Right kidney (tissue), 1 donor: ENCODE measurements at regions not wholly inside any gene's neighbourhood (a gene's known extent, or its start where the extent isn't known, plus 50 kb on each side); places are given as distances from the start of the nearest gene placed in this dataset.

Experiments
- DNase-seq: peaks from one replicate; pipeline ENCODE4 v3.0.0-alpha.2; 2016

DNA sequence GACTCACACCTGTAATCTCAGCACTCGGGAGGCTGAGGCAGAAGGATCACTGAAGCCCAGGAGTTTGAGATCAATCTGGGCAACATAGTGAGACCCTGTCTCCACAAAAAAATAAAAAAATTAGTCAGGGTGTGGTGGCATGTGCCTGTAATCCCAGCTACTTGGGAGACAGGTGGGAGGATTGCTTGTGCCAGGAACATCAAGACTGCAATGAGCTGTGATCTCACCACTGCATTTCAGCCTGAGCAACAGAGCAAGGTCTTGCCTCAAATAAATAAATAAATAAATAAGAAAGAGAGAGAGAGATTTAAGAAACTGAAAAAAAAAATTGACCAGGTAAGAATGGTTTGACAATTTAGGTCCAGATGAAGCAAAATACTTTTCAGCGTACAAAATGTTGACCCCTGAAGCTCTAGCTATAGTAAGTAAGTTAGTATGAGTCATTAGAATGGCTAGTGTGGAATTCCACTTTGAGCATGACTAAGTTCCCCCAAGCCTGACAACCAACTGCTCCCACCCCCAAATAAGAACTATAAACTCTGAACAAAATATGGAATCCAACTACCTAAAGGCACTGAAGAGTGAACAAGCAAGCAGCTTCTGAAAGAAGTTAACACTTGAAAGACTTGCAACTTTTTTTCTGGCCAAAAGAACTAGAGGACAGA lies 217.8 kb upstream of the TLE4 start:
- no peak for DNase-seq

DNA sequence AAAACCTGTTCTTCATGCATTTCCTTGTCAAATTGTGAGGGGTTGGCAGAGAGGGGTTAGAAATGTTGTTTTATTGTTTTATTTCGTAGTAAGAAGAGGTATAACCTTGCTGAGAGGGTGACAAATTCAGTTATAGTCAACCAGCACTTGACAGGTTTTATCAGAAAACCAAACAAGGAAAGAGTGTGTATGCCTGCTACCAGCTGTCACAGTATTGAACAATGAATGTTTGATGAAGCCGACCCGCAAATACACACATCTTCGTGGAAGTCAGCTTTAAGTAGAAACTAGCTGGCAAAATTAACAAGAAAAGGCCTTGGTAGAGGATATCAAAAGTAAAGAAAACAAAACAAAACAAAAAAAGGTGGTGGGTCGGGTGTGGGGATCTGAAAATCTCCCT lies 214.6 kb upstream of the TLE4 start:
- DNase-seq: no peak

DNA sequence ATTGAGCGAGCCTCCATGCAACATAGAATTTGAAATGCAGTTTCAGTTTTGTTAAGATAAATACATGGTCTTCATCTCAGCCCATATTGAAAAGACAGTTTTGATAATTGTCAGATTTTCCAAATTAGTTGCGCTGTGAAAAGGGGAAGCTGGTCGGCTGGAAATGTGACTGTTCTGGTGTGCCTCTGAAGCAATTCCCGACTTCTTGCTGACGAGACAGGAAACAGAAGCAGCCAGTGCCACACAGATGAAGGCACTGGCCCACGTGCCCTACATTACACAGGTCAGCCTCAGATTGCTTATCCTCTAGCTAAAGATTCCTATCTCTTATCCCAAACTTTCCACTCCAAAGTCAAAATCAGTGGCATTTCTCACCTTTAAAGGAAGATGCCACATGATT lies 214.1 kb upstream of the TLE4 start:
- no peak for DNase-seq

DNA sequence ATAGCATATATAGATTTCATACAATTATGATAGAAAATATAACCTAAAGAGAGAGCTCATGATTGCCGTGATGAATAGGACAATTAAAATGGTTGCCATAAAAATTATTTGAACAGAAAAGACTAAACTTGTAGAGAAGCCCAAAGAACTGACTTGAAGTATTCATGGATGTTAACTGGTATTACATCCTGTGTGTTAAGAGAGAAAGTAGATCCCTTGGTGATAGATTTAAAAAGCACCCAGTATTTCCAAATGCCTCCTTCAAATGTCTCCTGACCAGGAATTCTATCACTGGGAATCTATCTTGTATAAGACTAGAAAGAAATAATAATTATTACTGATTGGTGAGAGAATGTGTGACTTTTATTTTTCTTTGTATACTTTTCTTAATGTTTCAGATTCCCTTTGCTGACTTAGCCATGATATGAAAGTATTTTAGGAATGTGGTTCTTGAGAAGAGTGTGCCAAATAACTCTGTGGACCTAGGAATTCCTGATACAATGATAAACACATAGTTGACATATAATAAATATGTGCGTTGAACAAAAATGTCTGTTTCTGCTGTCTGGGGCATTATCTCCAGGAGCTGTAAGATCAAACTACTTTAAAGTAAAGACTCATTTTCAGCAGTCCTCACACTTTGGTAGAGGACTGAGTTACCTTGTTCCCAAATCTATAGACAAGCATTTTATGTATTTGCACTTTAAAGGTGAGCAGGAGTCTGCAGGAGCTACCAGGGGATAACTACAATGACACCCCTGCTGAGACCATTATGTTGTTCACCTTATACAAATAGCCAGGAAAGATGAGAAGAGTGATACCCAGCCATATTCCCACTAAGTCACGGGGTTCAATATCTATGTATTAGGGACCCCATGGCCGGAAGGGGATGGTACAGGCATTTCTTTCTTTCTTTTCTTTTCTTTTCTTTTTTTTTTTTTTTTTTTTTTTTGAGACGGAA lies 211.1 kb upstream of the TLE4 start:
- DNase-seq: no peak

DNA sequence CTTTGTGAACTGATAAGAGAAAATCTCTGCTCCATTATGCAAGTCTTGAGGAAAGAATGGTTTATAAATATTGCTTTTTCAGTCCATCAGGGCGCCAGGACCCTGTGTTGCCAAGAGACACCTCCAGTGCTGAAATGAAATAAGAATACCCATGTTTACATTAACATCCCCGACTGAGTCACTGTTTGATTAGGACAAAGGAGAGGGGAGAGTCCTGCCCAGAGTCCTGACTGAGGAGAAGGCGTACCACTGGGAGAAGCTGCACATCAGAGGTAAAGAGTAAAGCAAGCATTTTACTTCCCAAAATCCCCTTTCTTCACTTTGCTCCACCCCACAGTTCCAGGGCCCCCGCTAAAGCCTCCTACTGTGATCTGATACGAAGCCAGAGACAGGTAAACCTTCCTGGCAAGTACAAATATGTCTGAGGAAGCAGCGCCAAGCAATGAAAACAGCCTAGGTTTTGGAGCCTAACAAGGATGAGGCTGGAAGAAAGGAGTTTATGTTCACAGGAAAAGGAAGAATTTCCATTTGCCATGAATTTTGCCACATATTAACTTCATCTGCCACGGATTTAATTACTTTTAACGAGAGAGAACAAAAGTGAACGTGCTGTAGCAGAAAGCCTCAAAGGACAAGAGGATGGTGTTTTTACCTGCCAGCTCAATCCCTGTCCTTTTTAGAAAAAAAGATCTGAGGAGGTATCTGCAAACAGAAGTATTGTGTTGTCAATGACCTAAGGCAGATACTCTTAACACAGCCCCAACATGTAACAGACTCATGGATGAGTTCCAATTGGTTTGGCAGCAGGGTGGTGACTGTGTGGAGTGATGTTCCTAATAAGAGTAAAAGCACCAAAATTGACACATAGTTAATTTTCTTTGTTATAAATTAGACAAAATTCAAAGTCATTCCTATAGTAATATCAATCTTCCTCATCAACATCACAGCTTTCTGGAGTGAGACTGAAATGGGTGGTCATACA lies 209.4 kb upstream of the TLE4 start:
- DNase-seq: no peak

DNA sequence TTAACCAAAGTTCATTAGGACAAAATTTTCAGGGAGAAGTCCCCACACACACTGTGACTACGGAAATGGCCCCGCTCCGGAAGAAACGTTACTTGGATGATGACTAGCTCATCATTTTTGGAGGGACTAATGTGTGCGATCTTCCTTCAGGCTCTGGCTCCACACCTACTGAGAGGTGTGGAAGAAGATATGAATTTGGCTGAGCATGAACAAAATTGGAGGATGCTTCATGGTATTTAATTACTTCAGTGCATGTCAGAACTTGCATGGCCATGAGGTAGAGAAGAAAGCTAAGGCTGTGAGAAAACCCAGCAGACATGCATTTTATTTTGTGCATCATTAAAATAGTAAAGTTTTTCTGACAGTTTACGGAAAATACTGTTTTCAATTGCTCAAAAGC lies 202.1 kb upstream of the TLE4 start:
- DNase-seq: no peak

DNA sequence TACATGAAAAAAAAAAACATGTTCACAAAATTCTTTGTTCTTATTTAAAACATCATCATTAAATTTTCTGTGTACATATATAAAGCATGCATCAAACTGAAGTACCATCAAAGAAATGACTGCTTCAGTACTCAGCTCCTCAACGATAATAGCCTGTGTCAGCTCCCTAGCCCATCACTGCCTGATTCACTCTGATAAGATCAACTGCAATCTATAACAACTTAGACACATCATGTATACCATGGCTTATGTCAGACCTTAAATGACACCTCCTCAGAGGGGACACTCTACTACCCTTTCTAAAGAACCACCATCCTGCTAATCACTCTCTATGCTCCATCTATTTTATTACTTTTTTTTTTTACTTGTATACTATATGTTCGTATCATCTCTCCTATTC lies 200.5 kb upstream of the TLE4 start:
- no peak for DNase-seq

DNA sequence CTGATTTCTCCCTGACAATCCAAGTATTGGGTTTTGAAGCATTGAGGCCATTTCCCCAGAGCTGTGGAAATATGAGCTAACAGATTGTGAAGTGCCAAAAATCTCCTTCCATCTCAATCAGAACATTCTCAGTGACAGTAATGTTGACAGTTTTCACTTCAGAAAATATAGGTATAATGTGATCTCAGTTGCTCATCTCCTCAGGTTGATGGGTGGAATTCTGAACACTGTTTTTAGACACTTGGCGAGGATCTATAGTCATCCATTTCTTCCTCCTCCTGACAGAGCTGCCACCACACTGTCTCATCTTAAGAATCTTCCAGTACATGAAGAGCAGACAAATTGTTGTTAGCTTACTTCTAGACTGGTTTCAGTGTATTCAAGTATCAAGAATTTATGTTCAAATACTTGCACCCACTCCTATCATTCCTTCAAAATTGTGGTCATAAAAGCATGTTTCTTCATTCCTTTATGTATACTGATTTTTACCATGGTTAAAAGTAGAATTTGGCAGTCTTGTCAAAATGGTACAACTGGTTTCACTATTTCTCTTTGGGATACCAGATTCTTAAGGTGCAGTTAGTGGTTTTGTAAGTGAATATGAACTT lies 199.7 kb upstream of the TLE4 start:
- no peak for DNase-seq

DNA sequence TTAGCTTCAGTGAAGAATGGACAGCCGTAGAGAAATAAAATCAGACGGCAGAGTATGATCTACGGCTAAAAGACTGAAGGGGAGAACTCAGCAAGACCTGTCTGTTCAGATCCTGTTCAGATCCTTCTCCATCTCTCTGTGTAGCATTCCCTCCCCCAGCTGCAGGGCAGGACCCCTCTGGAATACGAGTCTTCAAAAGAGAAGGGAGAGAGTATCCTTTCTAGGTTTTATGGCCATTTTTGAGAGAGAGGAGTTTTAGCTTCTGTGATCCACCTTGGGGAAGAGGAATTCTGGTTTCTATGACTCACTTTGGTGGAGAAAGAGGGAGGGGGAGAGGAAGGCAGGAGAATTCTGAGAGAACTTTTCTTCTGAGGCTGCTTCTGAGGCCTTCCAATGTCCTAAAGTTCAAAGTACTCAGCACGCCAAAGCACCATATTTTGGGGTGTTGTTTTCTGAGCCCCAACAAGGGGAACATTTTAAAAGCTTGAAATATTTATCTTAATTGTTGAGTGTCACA lies 194.4 kb upstream of the TLE4 start:
- no peak for DNase-seq

DNA sequence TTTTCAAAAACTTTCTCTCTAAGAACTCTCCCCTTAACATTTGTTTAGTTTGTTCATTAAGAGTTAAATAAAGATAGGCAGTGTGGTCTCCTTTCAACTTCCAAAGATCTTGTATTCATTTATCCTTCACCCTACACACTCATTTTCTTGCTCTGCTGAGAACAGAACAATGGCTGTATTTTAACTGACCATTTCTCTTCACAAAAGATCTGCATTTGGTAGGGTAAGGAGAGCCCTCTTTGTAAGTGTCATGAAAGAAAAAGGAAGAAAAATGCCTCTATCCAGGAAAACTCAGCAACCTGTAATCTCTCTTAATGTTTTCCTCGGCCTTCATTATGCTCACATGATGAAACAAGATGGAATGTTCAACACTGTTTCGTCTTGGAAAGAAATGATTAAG lies 193.7 kb upstream of the TLE4 start:
- no peak for DNase-seq

DNA sequence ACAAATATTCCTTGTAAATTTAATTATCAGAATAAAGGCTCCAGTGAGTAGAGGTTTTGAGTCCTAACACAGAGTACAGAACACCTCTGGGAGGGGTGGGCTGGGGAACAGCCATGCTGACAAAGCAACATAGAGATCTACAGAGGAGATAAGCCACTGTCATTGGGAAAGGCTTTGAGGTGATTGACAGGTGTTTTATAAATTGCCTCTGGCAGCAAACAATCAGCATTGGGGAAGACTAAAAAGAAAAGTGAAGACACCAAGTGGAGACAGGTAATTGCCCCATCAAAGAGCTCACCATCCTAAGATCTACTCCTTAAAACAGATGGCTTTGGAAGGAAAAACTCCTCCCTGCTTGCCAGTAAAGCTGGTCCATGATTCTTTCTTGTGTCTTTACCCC lies 189.7 kb upstream of the TLE4 start:
- no peak for DNase-seq

DNA sequence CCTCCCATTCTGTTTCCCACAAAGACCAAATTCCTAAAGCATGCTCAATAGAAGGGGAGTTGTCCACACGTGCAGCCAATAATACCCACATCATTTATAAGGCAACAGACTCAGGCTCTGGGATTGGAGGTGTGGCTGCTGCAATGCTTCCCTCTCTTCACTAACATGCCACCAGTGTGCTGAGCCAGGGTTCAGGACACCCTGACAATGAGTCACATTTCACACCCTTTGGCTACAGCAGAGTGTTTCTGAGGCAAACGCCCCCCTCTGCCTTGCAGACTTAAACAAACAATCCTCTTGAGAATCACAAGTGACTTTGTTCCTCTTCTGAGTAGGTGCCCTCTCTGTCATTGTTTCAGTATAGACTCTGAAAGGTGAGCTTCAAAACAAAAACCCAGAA lies 189.3 kb upstream of the TLE4 start:
- no peak for DNase-seq

DNA sequence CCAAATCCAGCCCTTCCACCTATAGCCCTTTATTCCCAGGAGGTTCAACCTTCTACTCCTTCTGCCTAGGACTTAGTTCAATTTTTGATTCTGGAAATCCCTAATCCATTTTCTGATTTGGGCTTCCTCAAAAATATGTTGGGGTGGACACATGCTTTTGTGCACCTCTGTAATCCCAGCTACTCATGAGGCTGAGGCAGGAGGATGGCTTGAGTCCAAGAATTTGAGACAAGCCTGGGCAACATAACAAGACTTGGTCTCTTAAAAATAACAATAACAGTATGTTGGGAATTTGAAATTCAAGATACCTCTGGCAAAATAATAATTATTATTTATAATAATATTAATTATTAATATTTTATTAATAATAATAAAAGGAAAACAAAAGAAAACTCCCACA lies 188.7 kb upstream of the TLE4 start:
- no peak for DNase-seq

DNA sequence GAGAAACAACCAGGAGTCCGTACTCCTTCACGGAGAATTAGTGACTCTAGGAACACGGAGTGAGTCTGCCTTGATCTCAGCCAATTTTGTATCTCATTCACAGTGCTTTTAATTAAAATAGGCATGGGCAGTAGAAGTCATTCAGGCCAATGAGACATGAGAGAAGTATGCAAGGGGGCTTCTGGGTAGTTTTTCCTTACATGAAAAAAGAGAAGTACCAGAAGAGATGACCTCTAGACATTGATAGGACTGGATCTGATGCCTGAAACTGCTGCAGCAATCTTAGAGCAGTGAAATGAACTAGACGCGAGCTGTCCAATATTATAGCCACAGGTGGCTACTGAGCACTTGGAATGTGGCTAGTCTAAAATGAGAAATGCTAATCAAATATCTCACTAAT lies 187.7 kb upstream of the TLE4 start:
- DNase-seq: no peak

DNA sequence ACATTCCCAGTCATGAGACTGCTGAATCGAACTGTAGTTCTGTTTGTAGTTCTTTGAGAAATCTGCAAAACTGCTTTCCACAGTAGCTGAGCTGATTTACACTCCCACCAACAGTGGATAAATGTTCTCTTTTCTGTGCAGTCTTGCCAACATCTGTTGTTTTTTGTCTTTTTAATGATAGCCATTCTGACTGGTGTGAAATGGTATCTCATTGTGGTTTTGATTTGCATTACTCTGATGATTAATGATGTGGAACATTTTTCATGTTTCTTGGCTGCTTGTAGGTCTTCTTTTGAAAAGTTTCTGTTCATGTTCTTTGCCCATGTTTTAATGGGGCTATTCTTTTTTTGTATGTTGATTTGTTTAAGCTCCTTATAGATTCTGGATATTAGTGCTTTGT lies 187.3 kb upstream of the TLE4 start:
- no peak for DNase-seq

DNA sequence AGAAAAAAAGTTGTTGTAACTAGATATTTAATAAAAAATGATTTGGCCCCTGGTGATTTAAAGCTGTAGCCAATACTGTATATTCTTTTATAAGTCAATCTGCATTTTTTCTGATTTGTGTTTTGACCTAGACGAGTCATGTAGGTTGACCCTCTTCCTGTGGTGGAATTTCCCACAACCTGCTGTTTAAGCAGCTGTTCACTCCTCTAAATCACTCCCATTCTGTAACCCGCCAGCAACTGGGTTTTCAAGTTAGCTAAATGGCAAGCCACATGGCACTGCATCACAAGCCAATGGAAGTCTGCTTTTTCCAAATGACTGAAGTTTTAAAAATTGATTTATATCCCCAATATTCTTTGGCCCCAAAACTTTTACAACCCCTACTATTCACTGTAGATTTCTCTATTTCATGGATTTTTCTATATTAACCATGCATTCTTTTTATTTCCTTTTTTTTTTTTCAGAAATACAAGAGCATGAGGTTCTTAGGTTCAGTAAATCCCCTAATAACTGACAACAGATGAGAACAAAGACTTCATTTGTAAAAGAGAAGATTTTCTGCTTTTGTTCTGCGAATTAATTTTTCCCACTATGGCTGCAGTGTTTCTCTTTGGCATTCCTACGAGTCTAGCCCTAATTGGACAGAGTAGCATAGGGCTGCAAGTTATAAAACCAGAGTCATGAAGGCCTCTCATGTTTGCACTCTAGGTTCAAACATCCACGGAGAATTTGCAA lies 184.5 kb upstream of the TLE4 start:
- DNase-seq: no peak

DNA sequence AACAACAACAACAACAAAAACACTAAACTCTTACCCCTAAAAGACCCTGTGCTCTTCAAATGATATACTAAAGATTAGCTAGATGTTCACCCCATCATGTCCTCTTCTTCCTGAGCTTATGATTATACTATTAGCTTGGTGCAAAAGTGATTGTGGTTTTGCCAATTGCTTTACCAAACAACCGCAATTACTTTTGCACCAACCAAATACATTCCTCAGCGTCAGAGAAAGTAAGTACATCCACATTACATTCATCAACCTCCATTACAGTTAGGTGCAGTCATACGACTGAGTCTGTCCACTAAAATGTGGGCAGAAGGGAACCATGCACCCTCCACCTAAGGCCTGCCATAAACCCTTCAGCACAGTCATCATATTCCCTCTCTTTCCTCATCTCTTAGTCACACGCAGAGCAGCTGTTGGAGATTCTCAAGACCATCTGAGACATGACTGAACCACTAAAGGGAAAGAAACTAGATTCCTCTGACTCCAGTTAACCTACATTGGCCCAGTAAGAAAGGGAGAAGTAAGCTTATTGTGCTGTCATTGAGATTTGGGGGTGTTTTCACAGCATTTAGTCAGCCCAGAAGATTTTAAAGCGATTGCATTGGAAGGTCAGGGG lies 181.6 kb upstream of the TLE4 start:
- no peak for DNase-seq

DNA sequence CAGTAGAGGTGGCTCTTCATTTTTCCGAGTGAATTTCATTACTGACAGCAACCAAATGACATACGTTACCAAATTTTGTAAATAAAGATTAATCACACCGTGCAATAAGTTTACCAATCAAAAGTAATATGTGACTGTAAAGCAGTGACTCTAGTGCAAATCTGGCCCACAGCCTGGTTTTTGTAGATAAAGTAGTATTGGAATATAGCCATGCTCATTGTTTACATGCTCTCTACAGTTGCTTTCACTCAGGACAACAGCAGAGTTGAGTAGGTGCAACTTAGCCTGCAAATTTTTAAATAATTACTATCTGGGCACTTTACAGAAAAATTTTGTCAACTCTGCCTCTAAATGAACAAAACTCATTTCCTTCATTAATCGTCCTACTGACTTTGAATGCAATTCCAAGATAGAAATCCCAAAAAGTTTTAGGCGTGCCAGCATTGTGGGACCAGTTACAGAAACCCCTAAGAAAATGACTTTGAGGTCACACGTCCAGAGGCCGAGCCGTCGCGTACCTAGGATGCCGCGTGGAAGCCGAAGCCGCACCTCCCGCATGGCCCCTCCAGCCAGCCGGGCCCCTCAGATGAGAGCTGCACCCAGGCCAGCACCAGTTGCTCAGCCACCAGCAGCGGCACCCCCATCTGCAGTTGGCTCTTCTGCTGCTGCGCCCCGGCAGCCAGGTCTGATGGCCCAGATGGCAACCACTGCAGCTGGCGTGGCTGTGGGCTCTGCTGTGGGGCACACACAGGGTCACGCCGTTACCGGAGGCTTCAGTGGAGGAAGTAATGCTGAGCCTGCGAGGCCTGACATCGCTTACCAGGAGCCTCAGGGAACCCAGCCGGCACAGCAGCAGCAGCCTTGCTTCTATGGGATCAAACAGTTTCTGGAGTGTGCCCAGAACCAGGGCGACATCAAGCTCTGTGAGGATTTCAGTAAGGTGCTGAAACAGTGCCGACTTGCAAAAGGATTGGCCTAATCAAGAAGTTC lies 180.7 kb upstream of the TLE4 start:
- DNase-seq: no peak

DNA sequence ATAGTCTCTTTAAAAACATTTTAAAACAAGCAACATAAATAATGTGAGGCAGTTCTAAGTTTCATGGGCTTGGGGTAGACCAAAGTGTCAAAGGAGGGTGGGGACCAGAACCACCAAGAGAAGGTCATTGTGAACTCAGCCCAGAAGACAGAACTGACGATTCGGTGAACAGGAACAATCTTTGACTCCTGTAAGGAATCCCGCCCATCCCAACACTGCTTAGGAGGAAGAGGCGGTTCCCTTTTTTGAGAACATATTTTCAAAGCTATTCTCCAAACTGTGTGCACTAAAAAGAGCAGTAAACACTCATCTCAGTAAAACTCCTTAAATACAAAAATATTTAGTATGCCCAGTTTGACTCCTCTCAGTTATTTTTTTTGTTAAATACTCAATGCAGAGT lies 176.5 kb upstream of the TLE4 start:
- no peak for DNase-seq

DNA sequence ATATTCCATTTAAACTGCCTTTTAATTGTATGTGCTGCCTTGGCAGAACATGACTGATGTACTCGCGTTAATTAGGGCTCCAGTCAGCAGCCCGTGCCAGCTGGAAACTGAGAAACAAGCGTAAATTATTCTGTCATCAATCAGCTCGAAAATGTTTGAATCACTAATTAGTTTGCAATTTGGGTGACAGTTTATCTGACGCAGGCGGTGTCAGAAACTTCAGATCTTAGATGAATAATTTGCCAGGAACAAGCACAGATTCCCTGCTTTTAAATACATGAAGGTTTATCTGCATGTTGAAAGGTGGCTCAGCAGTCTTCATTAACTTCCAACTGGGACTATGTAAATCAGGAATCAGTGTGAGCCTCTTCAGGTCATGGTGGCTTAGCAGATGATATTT lies 176.0 kb upstream of the TLE4 start:
- no peak for DNase-seq
